Activated CD8-positive, alpha-beta memory T cell treated with anti-CD3 and anti-CD28 coated beads for 48 hours (primary cell): ENCODE measurements at regions not wholly inside any gene's neighbourhood (a gene's known extent, or its start where the extent isn't known, plus 50 kb on each side); places are given as distances from the start of the nearest gene placed in this dataset.
"Not testable (repeated sequence)": the region's sequence is repeated elsewhere in the genome, so short reads cannot be mapped to it uniquely, and the experiment has no call there.

Experiments
- DNase-seq, 3 experiments: peaks; one replicate each; pipeline ENCODE4 v3.0.0-alpha.2; 2020; ENCODE audit warnings: low read depth in 2 of 3, low spot score in 2 of 3

- not testable (repeated sequence) for DNase-seq
Measured at GRCh38 chr1:157294387-157295145, 156.4 kb upstream of the ETV3 start.

DNA sequence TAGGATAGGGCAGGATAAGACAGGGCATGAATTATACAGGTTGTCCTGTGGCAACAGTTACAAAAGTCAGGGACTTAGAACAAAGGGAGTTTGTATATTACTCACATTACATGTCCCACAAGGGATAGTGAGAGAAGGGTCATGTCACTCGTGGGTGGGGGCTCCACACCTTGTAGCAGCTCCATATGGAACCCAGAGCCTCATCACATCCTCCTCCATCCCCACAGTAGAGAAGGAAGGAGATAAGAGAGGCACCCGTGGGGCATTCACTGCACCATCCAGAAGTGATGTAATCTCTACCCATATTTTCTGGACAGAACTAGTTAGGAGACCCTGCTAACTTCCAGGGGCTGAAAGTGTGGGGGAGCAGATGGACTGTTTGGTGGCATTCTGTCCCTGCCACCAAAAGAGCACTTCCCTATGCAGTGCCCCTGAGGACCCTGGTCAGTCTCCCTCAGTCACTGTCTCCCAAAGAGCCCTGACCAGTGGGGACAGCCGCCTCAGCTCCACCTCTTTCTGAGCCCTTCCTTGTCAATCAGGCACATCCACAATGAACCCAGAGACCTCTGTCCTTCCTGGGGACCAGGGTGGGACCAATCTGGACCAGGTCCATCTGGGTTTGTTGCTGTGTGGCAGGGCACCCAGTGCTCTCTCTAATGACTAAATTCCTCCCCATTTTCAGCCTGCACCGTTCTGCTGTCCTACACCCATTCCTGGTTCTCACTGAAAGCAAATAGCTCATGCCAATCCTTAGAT, 154.8 kb upstream of the ETV3 start:
- no peak for DNase-seq

DNA sequence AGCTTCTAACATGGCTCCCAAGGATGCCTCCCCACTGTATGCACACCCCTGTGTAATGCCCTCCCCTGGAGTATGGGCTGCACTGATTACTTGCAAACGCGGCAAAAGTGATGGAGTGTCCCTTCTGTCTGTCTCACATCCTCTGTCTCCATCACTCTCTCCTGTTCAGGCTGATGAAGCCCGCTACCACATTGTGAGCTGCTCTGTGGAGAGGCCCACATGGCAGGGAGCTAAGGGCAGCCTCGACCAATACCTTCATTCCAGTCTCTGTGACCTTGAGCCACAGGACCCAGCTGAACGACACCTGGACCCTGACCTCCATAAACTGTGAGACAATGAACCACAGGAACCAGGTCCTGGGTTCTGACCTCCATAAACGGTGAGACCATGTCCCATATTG, 154.1 kb upstream of the ETV3 start:
- DNase-seq = no peak

DNA sequence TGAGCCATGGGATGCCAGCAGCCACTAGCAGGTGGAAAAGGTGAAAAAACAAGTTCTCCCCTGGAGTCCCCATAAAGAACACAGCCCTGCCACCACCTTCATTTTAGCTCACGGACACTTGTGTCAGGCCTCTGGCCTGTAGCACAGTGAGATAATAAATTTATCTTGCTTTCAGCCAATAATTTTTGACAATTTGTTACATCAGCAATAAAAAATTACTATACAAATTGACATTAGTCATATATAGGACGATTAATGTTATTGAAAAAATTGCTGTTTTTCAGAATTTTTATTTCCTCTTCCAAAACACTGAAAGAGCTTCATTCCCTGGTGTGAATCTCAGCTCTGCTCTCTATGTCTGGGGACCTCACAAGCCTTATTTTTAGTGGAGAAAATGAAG, 152.9 kb upstream of the ETV3 start:
- no peak for DNase-seq

- DNase-seq = no peak
Measured at GRCh38 chr1:157289424-157290105, 151.4 kb upstream of the ETV3 start.

DNA sequence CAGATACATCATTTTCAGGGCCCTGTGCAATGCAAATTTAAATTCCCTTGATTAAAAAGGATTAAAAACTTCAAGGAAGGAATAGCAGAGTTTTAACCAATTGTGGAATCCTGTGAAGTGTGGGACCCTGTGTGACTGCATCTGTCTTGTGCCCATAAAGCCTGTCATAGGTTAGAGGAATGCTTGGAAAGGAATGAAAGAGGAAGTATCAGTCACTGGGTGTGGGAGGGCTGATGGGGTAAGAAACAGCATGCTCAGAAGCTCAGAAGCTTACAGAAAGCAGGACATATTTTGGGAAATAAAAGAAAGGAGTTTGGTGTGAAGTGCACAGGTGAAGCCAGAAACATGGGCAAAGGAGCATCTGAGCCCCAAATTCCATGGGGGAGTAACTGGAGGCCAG, 150.8 kb upstream of the ETV3 start:
- DNase-seq = no peak

GRCh38 chr1:157288492-157288891, 150.3 kb upstream of the ETV3 start:
- DNase-seq = no peak

DNA sequence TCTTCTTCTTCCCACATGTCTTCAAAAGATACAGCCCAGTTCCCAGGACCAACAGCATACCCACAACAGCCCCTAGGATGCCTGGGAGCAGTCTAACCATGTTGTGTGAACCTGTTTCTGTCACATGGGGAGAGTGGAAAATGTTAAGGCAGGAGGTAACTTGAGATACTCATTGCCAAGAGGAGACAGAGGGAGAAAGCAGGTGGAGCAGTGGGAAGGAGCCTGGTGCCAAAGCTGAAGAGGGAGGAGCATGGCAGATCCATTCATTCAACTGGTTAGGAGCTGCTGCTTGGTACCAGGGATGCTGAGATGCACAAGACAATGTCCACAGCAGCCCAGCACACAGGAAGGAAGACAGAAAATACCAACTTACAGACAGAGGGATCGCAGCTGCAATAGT, 149.8 kb upstream of the ETV3 start:
- no peak for DNase-seq

- DNase-seq = no peak
Measured at GRCh38 chr1:157287462-157287861, 149.3 kb upstream of the ETV3 start.

GRCh38 chr1:157286646-157287420, 148.6 kb upstream of the ETV3 start:
- no peak for DNase-seq

DNA sequence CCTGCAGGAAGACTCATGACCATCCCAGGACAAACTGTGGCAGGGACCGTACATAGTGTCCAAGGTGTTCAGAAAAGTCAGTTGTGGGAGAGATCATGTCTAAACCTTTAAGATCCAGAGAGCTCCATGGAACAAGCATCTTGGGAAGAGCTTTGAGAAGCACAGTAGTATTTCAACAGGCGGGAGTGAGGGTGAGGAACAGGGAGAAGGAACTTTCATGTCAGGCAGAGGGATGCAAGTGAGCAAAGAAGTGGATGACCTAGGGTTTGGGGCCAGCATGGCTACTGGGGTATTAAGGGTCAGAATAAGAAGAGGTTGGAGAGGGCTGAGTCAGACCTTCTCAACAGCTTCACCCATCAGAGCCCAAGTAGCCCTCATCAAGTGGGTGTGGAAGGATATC, 147.9 kb upstream of the ETV3 start:
- DNase-seq = no peak

DNA sequence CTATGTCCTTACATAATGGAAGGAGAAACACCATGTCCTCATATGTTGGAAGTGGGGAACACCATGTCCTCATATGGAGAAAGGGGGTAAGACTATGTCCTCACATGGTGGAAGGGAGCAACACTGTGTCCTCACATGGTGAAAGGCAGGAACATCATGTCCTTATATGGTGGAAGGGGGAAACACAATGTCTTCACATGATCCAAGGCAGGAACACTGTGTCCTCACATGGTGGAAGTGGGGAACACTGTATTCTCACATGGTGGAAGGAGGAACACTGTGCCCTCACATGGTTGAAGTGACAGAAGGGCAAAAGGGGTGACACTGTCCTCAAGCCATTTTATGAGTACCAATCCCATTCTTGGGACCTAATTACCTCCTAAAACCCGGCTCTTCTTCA, 146.3 kb upstream of the ETV3 start:
- no peak for DNase-seq

- no peak for DNase-seq
Measured at GRCh38 chr1:157279802-157280140, 141.6 kb upstream of the ETV3 start.

- DNase-seq = no peak
Measured at GRCh38 chr1:157279138-157279801, 141.1 kb upstream of the ETV3 start.

GRCh38 chr1:157278383-157279137, 140.4 kb upstream of the ETV3 start:
- DNase-seq = no peak

GRCh38 chr1:157277913-157278312, 139.7 kb upstream of the ETV3 start:
- no peak for DNase-seq

- DNase-seq = no peak
Measured at GRCh38 chr1:157277281-157277680, 139.1 kb upstream of the ETV3 start.

DNA sequence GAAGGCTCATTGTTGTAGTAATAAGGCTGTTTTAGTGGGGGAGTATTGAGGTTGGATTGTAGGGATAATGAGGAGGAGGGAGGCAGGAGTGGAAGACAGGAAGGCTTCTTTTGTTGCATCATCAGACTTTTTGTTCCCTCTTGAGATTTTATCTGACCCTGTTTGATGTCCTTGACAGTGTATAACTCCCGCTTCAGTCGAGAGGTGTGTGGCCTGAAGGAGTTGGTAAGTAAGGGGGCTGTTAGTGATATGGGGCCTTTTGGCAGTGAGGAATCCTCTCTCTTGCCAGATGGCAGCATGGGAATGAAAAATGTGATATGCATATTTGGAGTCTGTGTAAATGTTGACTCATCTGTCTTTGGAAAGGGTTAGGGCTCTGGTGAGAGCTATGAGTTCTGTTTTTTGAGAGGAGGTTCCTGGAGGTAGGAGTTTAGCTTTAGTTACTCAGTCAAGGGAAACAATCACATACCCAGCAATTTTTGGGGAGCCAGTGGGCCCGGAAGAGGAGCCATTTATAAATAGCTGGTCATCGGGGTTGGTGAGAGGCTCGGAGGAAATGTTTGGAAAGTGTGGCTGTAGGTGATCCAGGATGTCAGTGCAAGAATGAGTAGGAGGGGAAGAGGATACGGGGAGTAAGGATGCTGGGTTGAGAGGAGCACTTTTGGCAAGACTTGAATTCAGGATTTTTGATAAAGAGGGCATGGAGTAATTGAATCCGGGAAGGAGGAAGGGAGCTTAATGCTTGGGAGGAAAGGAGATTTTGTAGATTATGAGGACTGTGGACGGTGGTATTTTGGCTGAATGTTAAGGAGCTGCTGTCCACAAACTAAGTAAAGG, 136.7 kb upstream of the ETV3 start:
- no peak for DNase-seq
